ENCODE measurements at regions not wholly inside any gene's neighbourhood (a gene's known extent, or its start where the extent isn't known, plus 50 kb on each side); places are given as distances from the start of the nearest gene placed in this dataset.
"Not testable (repeated sequence)": the region's sequence is repeated elsewhere in the genome, so short reads cannot be mapped to it uniquely, and the experiment has no call there.

DNA sequence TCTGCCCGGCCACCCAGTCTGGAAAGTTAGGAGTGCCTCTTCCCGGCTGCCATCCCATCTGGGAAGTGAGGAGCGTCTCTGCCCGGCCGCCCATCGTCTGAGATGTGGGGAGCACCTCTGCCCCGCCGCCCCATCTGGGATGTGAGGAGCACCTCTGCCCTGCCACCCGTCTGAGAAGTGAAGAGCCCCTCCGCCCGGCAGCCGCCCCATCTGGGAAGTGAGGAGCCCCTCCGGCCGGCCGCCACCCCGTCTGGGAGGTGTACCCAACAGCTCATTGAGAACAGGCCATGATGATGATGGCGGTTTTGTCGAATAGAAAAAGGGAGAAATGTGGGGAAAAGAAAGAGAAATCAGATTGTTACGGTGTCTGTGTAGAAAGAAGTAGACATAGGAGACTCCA, 109.4 kb downstream of the ZNF429 start:
- TF ChIP-seq, protein P1, sequence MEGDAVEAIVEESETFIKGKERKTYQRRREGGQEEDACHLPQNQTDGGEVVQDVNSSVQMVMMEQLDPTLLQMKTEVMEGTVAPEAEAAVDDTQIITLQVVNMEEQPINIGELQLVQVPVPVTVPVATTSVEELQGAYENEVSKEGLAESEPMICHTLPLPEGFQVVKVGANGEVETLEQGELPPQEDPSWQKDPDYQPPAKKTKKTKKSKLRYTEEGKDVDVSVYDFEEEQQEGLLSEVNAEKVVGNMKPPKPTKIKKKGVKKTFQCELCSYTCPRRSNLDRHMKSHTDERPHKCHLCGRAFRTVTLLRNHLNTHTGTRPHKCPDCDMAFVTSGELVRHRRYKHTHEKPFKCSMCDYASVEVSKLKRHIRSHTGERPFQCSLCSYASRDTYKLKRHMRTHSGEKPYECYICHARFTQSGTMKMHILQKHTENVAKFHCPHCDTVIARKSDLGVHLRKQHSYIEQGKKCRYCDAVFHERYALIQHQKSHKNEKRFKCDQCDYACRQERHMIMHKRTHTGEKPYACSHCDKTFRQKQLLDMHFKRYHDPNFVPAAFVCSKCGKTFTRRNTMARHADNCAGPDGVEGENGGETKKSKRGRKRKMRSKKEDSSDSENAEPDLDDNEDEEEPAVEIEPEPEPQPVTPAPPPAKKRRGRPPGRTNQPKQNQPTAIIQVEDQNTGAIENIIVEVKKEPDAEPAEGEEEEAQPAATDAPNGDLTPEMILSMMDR (conservative IDR thresholded peaks at IDR 0.05) = not testable (repeated sequence)
- not testable (repeated sequence) for TF ChIP-seq EZH2 (IDR thresholded peaks at IDR 0.05; ENCODE audit: low read depth)

All from PC-9 (cell line).